Spinal cord (tissue), 9 donors: ENCODE measurements at regions not wholly inside any gene's neighbourhood (a gene's known extent, or its start where the extent isn't known, plus 50 kb on each side); places are given as distances from the start of the nearest gene placed in this dataset.
"Not testable (repeated sequence)": the region's sequence is repeated elsewhere in the genome, so short reads cannot be mapped to it uniquely, and the experiment has no call there.

ENCODE experiments used
- DNase-seq, 6 donors: peaks; one replicate each; pipeline versions ENCODE4 v3.0.0 to v3.0.0-alpha.2; 2013 to 2015; ENCODE audit warnings: low spot score in 6 of 6, low read depth in 4 of 6
- H3K27ac ChIP-seq: one replicate; pipeline ENCODE4 v1.5.1; 2013; ENCODE audit warnings: low read depth, low read length, control low read depth
- H3K27me3 ChIP-seq: one replicate; pipeline ENCODE4 v1.6.1; 2013; ENCODE audit warnings: low read length; ENCODE audit not compliant: control insufficient read depth, insufficient read depth
- H3K36me3 ChIP-seq: one replicate; pipeline ENCODE4 v1.6.1; 2013; ENCODE audit warnings: low read length; ENCODE audit not compliant: control insufficient read depth, insufficient read depth
- H3K4me1 ChIP-seq: one replicate; pipeline ENCODE4 v1.6.1; 2013; ENCODE audit warnings: low read length; ENCODE audit not compliant: control insufficient read depth, insufficient read depth
- H3K4me3 ChIP-seq: one replicate; pipeline ENCODE4 v1.5.1; 2013; ENCODE audit warnings: low read depth, low read length, control low read depth
- H3K9me3 ChIP-seq: one replicate; pipeline ENCODE4 v1.6.1; 2013; ENCODE audit warnings: low read length; ENCODE audit not compliant: control insufficient read depth, insufficient read depth
- WGBS: methylation state at CpG from one replicate; pipeline ENCODE4 v1.1.5; 2013; ENCODE audit warnings: missing lambda C conversion rate; ENCODE audit not compliant: insufficient coverage; 5-methylcytosine and 5-hydroxymethylcytosine counted together
- donor health status: healthy.

GRCh38 chr1:172843444-172843843, 184.5 kb downstream of the FASLG start:
- no CpG with 5 or more reads among the region's 2 CpGs for WGBS
- H3K27ac ChIP-seq = no peak overlapping the region
- no peak for DNase-seq
- H3K36me3 ChIP-seq = no peaks in the 10 kb centered on the region
- H3K4me1 ChIP-seq = no peaks in the 10 kb centered on the region
- no peak overlapping the region for H3K4me3 ChIP-seq
- no peaks in the 10 kb centered on the region for H3K27me3 ChIP-seq
- no peaks in the 10 kb centered on the region for H3K9me3 ChIP-seq

GRCh38 chr1:172845371-172845770, 186.5 kb downstream of the FASLG start:
- Histone ChIP-seq H3K4me1 (no peaks in the 10 kb centered on the region), H3K4me3 (no peak overlapping the region), H3K27me3 (no peaks in the 10 kb centered on the region), H3K27ac (no peak overlapping the region), H3K9me3 (no peaks in the 10 kb centered on the region), H3K36me3 (no peaks in the 10 kb centered on the region)
- no CpG with 5 or more reads among the region's 2 CpGs for WGBS
- no peak for DNase-seq

GRCh38 chr1:172845865-172846264, 187.0 kb downstream of the FASLG start:
- no peaks in the 10 kb centered on the region for H3K36me3 ChIP-seq
- H3K27ac ChIP-seq = no peak overlapping the region
- no peak for DNase-seq
- no peaks in the 10 kb centered on the region for H3K4me1 ChIP-seq
- no peaks in the 10 kb centered on the region for H3K27me3 ChIP-seq
- no peaks in the 10 kb centered on the region for H3K9me3 ChIP-seq
- H3K4me3 ChIP-seq = no peak overlapping the region
- WGBS = no CpG with 5 or more reads among the region's 2 CpGs

DNA sequence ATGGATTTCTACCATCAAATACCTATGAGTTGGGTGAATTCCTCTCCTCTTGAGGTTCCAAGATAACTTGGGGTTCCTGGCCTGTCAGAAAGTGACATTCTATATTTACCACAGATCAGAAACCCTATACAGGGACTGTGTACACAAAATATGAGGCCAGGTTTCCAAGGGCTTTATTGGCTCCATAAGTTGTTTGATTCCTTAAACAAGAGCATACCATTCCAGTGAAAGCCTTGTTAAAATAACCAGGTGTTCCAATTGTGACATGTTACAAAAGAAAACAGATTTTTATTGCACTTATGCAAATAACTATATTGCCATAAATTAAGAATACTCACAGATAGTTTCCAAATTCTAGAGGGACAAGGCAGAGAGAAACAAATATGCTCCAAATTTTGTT, 188.9 kb downstream of the FASLG start:
- H3K9me3 ChIP-seq, H3K27me3 ChIP-seq, H3K36me3 ChIP-seq, H3K27ac ChIP-seq, DNase-seq, H3K4me3 ChIP-seq, H3K4me1 ChIP-seq: not testable (repeated sequence)

DNA sequence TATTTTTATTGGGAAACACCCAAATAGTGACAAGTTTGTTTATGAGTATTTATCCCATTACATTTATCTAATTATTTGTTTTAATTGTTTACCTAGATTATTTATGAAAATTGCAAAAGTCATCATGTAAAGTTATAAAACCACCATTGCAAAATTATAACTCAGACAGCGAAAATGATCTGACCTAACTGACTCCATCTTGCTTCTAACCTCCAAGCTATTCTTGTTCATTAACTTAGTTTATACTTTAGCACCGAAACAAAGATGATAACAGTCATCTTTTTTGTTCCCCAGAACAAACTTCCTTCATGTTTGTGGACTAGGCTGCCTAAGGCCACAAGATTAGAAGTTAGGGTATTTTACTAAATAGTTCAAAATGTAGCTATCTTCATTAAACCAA, 190.8 kb downstream of the FASLG start:
- Histone ChIP-seq H3K27me3 (no peaks in the 10 kb centered on the region), H3K4me3 (no peak overlapping the region), H3K27ac (no peak overlapping the region), H3K9me3 (no peaks in the 10 kb centered on the region), H3K36me3 (no peaks in the 10 kb centered on the region), H3K4me1 (no peaks in the 10 kb centered on the region)
- 90% methylated on average over 2 of the region's 2 CpGs for WGBS
- DNase-seq = no peak

GRCh38 chr1:172851077-172851476, 192.2 kb downstream of the FASLG start:
- Histone ChIP-seq H3K27me3 (no peaks in the 10 kb centered on the region), H3K27ac (no peak overlapping the region), H3K9me3 (no peaks in the 10 kb centered on the region), H3K4me1 (no peaks in the 10 kb centered on the region), H3K36me3 (no peaks in the 10 kb centered on the region), H3K4me3 (no peak overlapping the region)
- 67% methylated on average over 6 of the region's 8 CpGs for WGBS
- DNase-seq = peak in 1 of 6 donors; percentile 35

- no peaks in the 10 kb centered on the region for H3K36me3 ChIP-seq
- DNase-seq = no peak
- no peaks in the 10 kb centered on the region for H3K9me3 ChIP-seq
- no peak overlapping the region for H3K27ac ChIP-seq
- H3K4me3 ChIP-seq = no peak overlapping the region
- WGBS = 80% methylated on average over 1 of the region's 2 CpGs
- H3K4me1 ChIP-seq = no peaks in the 10 kb centered on the region
- no peaks in the 10 kb centered on the region for H3K27me3 ChIP-seq
These were observed 193.0 kb downstream of the FASLG start for GRCh38 chr1:172851856-172852255.

- H3K36me3 ChIP-seq, H3K27me3 ChIP-seq, H3K4me1 ChIP-seq, H3K4me3 ChIP-seq, H3K9me3 ChIP-seq, DNase-seq, H3K27ac ChIP-seq: not testable (repeated sequence)
- 87% methylated on average over 7 of the region's 9 CpGs for WGBS
These were observed 194.8 kb downstream of the TNFSF18 start for GRCh38 chr1:172855983-172856382.

GRCh38 chr1:172863031-172863430, 187.7 kb downstream of the TNFSF18 start:
- WGBS = no CpG with 5 or more reads among the region's 2 CpGs
- no peaks in the 10 kb centered on the region for H3K4me1 ChIP-seq
- H3K4me3 ChIP-seq = no peak overlapping the region

GRCh38 chr1:172867216-172867818, 183.4 kb downstream of the TNFSF18 start:
- WGBS = no CpG with 5 or more reads among the region's 2 CpGs
- no peak overlapping the region for H3K4me3 ChIP-seq
- no peaks in the 10 kb centered on the region for H3K27me3 ChIP-seq
- H3K9me3 ChIP-seq = no peaks in the 10 kb centered on the region
- no peak overlapping the region for H3K27ac ChIP-seq
- DNase-seq = no peak
- H3K36me3 ChIP-seq = no peaks in the 10 kb centered on the region
- no peaks in the 10 kb centered on the region for H3K4me1 ChIP-seq

More at GRCh38 chr1:172863031-172863430, 187.7 kb downstream of the TNFSF18 start:
- Histone ChIP-seq H3K27ac (no peak overlapping the region), H3K36me3 (no peaks in the 10 kb centered on the region), H3K9me3 (no peaks in the 10 kb centered on the region), H3K27me3 (no peaks in the 10 kb centered on the region)
- DNase-seq = no peak
